ENCODE measurements at regions not wholly inside any gene's neighbourhood (a gene's known extent, or its start where the extent isn't known, plus 50 kb on each side); places are given as distances from the start of the nearest gene placed in this dataset.

DNA sequence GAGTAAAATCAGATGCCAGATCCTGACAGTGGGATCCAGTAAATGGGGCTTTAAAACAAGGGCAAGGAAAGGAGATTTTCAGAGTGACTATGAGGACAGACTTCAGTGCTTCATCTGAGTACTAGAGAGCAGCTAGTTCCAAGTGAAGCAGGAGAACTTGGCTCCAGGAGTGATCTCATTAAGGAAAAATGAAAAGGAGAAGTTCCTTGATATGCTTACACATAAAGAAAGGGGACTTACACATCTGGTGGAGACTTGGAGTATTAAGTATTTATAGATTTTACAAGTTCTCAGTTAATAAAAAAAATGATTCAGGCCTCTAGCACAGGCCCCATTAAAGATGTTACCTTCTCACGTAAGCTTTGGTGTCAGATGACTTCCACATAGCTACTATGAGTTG, 105.8 kb downstream of the ICOS start:
- DNase-seq (ENCODE audit: low spot score) = no peak
- H3K9me3 Mint-ChIP-seq = peaks cover 8% of the 10 kb centered on the region
- TF ChIP-seq NANOG (IDR thresholded peaks at IDR 0.05; ENCODE audit: borderline replicate concordance) = no peak
- TF ChIP-seq, protein P1, sequence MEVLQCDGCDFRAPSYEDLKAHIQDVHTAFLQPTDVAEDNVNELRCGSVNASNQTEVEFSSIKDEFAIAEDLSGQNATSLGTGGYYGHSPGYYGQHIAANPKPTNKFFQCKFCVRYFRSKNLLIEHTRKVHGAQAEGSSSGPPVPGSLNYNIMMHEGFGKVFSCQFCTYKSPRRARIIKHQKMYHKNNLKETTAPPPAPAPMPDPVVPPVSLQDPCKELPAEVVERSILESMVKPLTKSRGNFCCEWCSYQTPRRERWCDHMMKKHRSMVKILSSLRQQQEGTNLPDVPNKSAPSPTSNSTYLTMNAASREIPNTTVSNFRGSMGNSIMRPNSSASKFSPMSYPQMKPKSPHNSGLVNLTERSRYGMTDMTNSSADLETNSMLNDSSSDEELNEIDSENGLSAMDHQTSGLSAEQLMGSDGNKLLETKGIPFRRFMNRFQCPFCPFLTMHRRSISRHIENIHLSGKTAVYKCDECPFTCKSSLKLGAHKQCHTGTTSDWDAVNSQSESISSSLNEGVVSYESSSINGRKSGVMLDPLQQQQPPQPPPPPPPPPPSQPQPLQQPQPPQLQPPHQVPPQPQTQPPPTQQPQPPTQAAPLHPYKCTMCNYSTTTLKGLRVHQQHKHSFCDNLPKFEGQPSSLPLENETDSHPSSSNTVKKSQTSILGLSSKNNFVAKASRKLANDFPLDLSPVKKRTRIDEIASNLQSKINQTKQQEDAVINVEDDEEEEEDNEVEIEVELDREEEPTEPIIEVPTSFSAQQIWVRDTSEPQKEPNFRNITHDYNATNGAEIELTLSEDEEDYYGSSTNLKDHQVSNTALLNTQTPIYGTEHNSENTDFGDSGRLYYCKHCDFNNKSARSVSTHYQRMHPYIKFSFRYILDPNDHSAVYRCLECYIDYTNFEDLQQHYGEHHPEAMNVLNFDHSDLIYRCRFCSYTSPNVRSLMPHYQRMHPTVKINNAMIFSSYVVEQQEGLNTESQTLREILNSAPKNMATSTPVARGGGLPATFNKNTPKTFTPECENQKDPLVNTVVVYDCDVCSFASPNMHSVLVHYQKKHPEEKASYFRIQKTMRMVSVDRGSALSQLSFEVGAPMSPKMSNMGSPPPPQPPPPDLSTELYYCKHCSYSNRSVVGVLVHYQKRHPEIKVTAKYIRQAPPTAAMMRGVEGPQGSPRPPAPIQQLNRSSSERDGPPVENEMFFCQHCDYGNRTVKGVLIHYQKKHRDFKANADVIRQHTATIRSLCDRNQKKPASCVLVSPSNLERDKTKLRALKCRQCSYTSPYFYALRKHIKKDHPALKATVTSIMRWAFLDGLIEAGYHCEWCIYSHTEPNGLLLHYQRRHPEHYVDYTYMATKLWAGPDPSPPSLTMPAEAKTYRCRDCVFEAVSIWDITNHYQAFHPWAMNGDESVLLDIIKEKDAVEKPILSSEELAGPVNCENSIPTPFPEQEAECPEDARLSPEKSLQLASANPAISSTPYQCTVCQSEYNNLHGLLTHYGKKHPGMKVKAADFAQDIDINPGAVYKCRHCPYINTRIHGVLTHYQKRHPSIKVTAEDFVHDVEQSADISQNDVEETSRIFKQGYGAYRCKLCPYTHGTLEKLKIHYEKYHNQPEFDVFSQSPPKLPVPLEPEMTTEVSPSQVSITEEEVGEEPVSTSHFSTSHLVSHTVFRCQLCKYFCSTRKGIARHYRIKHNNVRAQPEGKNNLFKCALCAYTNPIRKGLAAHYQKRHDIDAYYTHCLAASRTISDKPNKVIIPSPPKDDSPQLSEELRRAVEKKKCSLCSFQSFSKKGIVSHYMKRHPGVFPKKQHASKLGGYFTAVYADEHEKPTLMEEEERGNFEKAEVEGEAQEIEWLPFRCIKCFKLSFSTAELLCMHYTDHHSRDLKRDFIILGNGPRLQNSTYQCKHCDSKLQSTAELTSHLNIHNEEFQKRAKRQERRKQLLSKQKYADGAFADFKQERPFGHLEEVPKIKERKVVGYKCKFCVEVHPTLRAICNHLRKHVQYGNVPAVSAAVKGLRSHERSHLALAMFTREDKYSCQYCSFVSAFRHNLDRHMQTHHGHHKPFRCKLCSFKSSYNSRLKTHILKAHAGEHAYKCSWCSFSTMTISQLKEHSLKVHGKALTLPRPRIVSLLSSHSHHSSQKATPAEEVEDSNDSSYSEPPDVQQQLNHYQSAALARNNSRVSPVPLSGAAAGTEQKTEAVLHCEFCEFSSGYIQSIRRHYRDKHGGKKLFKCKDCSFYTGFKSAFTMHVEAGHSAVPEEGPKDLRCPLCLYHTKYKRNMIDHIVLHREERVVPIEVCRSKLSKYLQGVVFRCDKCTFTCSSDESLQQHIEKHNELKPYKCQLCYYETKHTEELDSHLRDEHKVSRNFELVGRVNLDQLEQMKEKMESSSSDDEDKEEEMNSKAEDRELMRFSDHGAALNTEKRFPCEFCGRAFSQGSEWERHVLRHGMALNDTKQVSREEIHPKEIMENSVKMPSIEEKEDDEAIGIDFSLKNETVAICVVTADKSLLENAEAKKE (CRISPR knock-in tag; IDR thresholded peaks at IDR 0.05) = no peak
- TF ChIP-seq EZH2 (IDR thresholded peaks at IDR 0.05; ENCODE audit: low read depth, unreplicated experiment) = no peak
- no peak for TF ChIP-seq JUNB (IDR thresholded peaks at IDR 0.05; ENCODE audit: unreplicated experiment)
- TF ChIP-seq CREB1 (CRISPR knock-in tag; IDR thresholded peaks at IDR 0.05; ENCODE audit: low read depth) = no peak
- TF ChIP-seq ZNF331 (CRISPR knock-in tag; IDR thresholded peaks at IDR 0.05; ENCODE audit: low read depth) = no peak
- TF ChIP-seq, protein P2, sequence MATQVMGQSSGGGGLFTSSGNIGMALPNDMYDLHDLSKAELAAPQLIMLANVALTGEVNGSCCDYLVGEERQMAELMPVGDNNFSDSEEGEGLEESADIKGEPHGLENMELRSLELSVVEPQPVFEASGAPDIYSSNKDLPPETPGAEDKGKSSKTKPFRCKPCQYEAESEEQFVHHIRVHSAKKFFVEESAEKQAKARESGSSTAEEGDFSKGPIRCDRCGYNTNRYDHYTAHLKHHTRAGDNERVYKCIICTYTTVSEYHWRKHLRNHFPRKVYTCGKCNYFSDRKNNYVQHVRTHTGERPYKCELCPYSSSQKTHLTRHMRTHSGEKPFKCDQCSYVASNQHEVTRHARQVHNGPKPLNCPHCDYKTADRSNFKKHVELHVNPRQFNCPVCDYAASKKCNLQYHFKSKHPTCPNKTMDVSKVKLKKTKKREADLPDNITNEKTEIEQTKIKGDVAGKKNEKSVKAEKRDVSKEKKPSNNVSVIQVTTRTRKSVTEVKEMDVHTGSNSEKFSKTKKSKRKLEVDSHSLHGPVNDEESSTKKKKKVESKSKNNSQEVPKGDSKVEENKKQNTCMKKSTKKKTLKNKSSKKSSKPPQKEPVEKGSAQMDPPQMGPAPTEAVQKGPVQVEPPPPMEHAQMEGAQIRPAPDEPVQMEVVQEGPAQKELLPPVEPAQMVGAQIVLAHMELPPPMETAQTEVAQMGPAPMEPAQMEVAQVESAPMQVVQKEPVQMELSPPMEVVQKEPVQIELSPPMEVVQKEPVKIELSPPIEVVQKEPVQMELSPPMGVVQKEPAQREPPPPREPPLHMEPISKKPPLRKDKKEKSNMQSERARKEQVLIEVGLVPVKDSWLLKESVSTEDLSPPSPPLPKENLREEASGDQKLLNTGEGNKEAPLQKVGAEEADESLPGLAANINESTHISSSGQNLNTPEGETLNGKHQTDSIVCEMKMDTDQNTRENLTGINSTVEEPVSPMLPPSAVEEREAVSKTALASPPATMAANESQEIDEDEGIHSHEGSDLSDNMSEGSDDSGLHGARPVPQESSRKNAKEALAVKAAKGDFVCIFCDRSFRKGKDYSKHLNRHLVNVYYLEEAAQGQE (IDR thresholded peaks at IDR 0.05; ENCODE audit: unreplicated experiment) = no peak
- no peak for TF ChIP-seq STAT1 (IDR thresholded peaks at IDR 0.05; ENCODE audit: unreplicated experiment)
- no peak for TF ChIP-seq EZH2phosphoT487 (IDR thresholded peaks at IDR 0.05; ENCODE audit: unreplicated experiment)
- TF ChIP-seq POLR2AphosphoS5 (IDR thresholded peaks at IDR 0.05; ENCODE audit: low read depth) = no peak
- TF ChIP-seq, protein P3, sequence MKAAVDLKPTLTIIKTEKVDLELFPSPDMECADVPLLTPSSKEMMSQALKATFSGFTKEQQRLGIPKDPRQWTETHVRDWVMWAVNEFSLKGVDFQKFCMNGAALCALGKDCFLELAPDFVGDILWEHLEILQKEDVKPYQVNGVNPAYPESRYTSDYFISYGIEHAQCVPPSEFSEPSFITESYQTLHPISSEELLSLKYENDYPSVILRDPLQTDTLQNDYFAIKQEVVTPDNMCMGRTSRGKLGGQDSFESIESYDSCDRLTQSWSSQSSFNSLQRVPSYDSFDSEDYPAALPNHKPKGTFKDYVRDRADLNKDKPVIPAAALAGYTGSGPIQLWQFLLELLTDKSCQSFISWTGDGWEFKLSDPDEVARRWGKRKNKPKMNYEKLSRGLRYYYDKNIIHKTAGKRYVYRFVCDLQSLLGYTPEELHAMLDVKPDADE (IDR thresholded peaks at IDR 0.05) = no peak
- no peak for TF ChIP-seq ZNF114 (CRISPR knock-in tag; IDR thresholded peaks at IDR 0.05)
- TF ChIP-seq, protein P4, sequence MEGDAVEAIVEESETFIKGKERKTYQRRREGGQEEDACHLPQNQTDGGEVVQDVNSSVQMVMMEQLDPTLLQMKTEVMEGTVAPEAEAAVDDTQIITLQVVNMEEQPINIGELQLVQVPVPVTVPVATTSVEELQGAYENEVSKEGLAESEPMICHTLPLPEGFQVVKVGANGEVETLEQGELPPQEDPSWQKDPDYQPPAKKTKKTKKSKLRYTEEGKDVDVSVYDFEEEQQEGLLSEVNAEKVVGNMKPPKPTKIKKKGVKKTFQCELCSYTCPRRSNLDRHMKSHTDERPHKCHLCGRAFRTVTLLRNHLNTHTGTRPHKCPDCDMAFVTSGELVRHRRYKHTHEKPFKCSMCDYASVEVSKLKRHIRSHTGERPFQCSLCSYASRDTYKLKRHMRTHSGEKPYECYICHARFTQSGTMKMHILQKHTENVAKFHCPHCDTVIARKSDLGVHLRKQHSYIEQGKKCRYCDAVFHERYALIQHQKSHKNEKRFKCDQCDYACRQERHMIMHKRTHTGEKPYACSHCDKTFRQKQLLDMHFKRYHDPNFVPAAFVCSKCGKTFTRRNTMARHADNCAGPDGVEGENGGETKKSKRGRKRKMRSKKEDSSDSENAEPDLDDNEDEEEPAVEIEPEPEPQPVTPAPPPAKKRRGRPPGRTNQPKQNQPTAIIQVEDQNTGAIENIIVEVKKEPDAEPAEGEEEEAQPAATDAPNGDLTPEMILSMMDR (conservative IDR thresholded peaks at IDR 0.05; ENCODE audit: low read depth in 2 of 2) = no peak

More for the DNA sequence above, 105.8 kb downstream of the ICOS start:
- no peaks in the 10 kb centered on the region for H3K36me3 ChIP-seq (ENCODE audit: insufficient read depth)
- H3K27ac ChIP-seq (ENCODE audit: low read depth) = no peak overlapping the region
- no peaks in the 10 kb centered on the region for H3F3A ChIP-seq (replicated peaks; ENCODE audit: low read depth)
- no peak overlapping the region for H3K4me3 ChIP-seq
- H3K4me1 Mint-ChIP-seq = no peaks in the 10 kb centered on the region; the same call in 2 of the 3 replicates
- no peaks in the 10 kb centered on the region for H3K4me1 ChIP-seq (ENCODE audit: insufficient read depth)
- H2AFZ ChIP-seq = no peak overlapping the region
- H3K9me2 ChIP-seq (ENCODE audit: insufficient read depth) = 0 out of 2 replicates have a peak, but pooled peaks cover 5% of the 10 kb centered on the region
- H3K27me3 Mint-ChIP-seq (ENCODE audit: insufficient read depth, low read depth, poor library complexity) = peaks cover 2% of the 10 kb centered on the region
- H3K4me3 Mint-ChIP-seq = no peak overlapping the region
- H3K79me2 ChIP-seq (replicated peaks; ENCODE audit: insufficient read depth) = no peaks in the 10 kb centered on the region
- ATAC-seq = no peak
- H3K27ac Mint-ChIP-seq = no peak overlapping the region
- no peaks in the 10 kb centered on the region for H3K27me3 ChIP-seq (ENCODE audit: insufficient read depth)
- H3K36me3 Mint-ChIP-seq (ENCODE audit: low read depth) = no peaks in the 10 kb centered on the region; the same call in 2 of the 3 replicates
- H4K20me1 ChIP-seq (replicated peaks; ENCODE audit: insufficient read depth) = no peaks in the 10 kb centered on the region
- H3K4me2 ChIP-seq = no peak overlapping the region

All from GM23338 (cell line).